ENCODE measurements at regions not wholly inside any gene's neighbourhood (a gene's known extent, or its start where the extent isn't known, plus 50 kb on each side); places are given as distances from the start of the nearest gene placed in this dataset.

DNA sequence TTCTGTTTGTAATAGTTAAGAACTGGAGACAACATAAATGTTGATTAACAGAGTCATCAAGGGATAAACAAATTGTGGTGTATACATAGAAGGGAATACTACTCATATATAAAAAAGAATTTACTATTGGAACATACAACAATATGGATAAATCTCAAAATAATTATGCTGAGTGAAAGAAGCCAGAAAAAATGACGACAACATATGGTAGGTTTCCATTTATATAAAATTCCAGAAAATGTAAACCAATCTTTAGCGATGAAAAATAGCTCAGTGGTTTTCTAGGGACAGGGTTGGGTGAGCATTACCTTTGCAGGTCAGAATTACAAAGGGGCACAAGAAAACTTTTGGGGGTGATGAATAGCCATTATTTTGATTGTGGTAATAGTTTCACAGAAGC lies 431.6 kb downstream of the PTPRU start:
- no peak for DNase-seq (ENCODE audit: low read depth)
- TF ChIP-seq, protein P1, sequence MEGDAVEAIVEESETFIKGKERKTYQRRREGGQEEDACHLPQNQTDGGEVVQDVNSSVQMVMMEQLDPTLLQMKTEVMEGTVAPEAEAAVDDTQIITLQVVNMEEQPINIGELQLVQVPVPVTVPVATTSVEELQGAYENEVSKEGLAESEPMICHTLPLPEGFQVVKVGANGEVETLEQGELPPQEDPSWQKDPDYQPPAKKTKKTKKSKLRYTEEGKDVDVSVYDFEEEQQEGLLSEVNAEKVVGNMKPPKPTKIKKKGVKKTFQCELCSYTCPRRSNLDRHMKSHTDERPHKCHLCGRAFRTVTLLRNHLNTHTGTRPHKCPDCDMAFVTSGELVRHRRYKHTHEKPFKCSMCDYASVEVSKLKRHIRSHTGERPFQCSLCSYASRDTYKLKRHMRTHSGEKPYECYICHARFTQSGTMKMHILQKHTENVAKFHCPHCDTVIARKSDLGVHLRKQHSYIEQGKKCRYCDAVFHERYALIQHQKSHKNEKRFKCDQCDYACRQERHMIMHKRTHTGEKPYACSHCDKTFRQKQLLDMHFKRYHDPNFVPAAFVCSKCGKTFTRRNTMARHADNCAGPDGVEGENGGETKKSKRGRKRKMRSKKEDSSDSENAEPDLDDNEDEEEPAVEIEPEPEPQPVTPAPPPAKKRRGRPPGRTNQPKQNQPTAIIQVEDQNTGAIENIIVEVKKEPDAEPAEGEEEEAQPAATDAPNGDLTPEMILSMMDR (conservative IDR thresholded peaks at IDR 0.05; ENCODE audit: low read depth, low read length) = no peak
- H3K4me3 ChIP-seq (ENCODE audit: low read depth, low read length) = no peak overlapping the region

DNA sequence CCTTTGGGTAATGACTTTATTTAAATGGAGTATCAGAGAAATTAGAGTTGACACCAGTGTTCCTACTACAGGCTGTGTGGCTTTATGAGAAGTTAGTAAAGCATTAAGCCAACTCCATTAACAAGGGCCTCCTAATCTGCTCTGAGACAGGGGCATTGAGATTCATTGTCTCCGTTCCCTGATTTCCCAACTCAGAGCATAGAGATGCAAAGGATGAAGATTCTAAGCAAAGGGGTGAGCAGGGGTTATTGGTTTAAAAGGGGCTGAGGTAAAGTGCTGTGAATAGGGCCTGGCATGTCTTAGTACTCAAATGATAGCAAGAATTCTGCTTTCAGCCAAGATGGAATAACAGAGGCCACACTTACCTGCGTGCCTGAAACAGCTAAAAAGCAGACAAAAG lies 428.4 kb downstream of the PTPRU start:
- TF ChIP-seq, protein P1 (conservative IDR thresholded peaks at IDR 0.05; ENCODE audit: low read depth, low read length) = no peak
- DNase-seq (ENCODE audit: low read depth) = no peak
- H3K4me3 ChIP-seq (ENCODE audit: low read depth, low read length) = no peak overlapping the region

DNA sequence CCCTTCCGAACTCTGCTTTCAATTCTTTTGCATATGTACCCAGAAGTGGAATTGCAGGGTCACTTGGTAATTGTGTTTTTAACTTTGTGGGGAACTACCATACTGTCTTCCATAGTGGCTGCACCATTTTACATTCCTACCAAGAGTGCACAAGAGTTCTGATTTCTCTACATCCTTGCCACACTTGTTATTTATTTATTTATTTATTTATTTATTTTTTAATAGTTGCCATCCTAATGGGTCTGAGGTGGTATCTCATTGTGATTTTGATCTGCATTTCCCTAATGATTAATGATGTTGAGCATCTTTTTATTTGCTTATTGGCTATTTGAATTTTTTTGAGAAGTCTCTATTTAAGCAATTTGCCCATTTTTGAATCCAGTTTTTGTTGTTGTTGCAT lies 422.4 kb downstream of the PTPRU start:
- TF ChIP-seq, protein P1 (conservative IDR thresholded peaks at IDR 0.05; ENCODE audit: low read depth, low read length) = no peak
- DNase-seq (ENCODE audit: low read depth) = no peak
- H3K4me3 ChIP-seq (ENCODE audit: low read depth, low read length) = no peak overlapping the region

DNA sequence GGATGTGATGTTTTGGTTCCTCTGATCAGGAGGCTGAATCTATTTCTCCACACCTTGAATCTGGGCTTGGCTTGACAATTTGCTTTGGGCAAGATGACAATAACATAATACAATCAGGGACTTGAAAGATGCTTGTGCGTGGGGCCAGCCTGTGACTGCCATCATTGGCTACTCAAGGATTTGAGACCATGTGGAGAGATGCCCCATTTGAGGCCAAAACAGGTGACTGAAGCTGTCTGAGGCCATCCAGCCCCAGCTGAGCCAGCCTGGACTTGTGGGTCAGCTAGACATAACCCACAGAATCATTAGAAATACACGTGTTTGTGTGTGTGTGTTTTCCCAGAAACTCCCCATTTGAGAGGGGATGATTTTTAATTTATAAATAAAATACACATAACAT lies 421.5 kb downstream of the PTPRU start:
- TF ChIP-seq, protein P1 (conservative IDR thresholded peaks at IDR 0.05; ENCODE audit: low read depth, low read length) = no peak
- DNase-seq (ENCODE audit: low read depth) = no peak
- H3K4me3 ChIP-seq (ENCODE audit: low read depth, low read length) = no peak overlapping the region

DNA sequence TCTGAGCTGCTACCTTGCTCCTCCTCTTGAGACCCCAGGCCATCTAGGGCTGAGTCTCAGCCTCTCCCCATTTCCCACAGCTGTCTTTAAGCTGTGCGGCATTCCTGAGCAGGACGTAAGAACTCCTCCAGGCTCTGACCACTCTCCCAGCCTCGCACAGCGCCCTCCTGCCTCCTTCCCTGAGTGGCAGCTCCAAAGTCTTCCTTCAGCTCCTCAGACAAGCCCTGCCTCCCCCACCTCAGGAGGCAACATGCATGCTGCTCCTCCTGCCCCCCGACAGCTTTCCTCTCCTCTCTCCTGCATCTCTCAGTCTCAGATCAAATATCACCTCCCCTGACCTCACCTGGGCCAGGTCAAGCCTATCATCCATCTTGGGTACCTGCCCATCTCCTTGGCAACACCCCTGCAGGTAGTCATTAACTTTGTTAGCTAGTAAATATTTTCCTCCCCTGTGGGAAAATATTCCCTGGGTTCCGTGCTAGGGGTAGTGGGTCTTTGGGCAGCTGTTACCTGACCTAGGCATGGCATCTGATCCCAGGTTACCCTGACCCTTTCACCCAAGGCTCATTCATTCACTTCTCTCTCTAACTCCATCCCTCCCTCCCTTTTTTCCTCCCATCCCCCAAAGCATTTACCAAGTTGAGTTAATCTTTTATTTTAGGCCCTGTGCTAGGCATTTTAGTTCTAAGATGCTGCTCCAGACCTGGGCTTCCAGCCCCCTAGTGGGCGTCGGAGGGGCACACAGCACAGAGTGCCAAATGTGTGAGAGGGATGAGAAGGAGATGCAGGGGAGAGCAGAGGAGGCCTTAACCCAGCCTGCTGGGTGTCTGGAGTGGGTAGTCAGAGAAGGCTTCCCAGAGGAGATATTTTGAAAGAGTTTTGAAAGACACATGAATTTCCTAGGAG lies 419.9 kb downstream of the PTPRU start:
- DNase-seq (ENCODE audit: low read depth) = peak; percentile 12

DNA sequence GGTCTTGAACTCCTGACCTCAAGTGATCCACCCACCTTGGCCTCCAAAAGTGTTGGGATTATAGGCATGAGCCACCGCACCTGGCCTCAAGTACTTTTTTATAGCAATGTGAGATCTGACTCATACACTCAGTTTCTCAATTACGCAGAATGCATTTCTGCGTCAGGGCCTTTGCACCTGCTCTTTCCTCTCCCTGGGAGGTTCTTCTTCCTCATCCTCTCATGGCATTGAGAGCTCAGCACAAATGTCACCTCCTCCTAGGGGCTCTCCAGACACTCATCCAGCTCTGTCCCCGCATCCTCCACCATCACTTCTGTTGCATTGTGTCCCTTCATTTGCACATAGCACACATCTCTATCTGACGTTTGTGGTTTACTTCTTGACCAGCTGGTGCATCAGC lies 418.8 kb downstream of the PTPRU start:
- DNase-seq (ENCODE audit: low read depth) = no peak

More for the DNA sequence above, 419.9 kb downstream of the PTPRU start:
- H3K4me3 ChIP-seq (ENCODE audit: low read depth, low read length) = no peak overlapping the region
- TF ChIP-seq, protein P1 (conservative IDR thresholded peaks at IDR 0.05; ENCODE audit: low read depth, low read length) = peak; percentile 58

More for the DNA sequence above, 418.8 kb downstream of the PTPRU start:
- no peak overlapping the region for H3K4me3 ChIP-seq (ENCODE audit: low read depth, low read length)
- TF ChIP-seq, protein P1 (conservative IDR thresholded peaks at IDR 0.05; ENCODE audit: low read depth, low read length) = no peak

All from choroid plexus epithelial cell (primary cell).